C4-2B (cell line): ENCODE measurements at regions not wholly inside any gene's neighbourhood (a gene's known extent, or its start where the extent isn't known, plus 50 kb on each side); places are given as distances from the start of the nearest gene placed in this dataset.

ENCODE experiments used
- ZFX ChIP-seq: fragments of 450-650 bp; IDR thresholded peaks from 2 replicates; pipeline ENCODE4 v1.6.1; 2017
- TF ChIP-seq, protein P1 (sequence below): fragments of 450-650 bp; conservative IDR thresholded peaks from 2 replicates; pipeline ENCODE4 v1.5.1; 2017; ENCODE audit warnings: mild to moderate bottlenecking

DNA sequence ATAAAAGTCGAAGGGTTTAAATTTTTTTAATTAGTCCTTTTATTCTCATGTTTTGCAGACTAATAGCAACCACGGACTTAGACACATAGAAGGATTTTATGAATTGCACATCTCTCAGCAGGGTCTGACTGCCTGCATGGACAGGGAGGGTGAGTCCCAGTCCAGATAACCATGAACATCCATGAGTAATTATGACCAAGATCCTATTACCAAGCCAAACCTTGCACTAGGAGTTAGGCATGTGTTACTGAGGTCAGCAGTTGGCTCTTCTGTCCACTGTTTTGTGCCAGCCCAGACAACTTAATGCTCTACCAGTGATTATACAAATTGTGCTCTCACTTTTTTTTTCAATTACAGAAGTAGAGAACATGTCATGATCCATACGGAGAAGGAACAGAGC is 211.2 kb downstream of the MAFB start:
- TF ChIP-seq, protein P1, sequence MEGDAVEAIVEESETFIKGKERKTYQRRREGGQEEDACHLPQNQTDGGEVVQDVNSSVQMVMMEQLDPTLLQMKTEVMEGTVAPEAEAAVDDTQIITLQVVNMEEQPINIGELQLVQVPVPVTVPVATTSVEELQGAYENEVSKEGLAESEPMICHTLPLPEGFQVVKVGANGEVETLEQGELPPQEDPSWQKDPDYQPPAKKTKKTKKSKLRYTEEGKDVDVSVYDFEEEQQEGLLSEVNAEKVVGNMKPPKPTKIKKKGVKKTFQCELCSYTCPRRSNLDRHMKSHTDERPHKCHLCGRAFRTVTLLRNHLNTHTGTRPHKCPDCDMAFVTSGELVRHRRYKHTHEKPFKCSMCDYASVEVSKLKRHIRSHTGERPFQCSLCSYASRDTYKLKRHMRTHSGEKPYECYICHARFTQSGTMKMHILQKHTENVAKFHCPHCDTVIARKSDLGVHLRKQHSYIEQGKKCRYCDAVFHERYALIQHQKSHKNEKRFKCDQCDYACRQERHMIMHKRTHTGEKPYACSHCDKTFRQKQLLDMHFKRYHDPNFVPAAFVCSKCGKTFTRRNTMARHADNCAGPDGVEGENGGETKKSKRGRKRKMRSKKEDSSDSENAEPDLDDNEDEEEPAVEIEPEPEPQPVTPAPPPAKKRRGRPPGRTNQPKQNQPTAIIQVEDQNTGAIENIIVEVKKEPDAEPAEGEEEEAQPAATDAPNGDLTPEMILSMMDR, result no peak
- no peak for TF ChIP-seq ZFX
